ENCODE measurements at regions not wholly inside any gene's neighbourhood (a gene's known extent, or its start where the extent isn't known, plus 50 kb on each side); places are given as distances from the start of the nearest gene placed in this dataset.

- FAIRE-seq: no peak
- Histone ChIP-seq H2BK12ac (ENCODE audit: low read depth, low read length) (no peak overlapping the region), H3K4me3 (ENCODE audit: extremely low read depth in 1 of 4, insufficient read depth in 2 of 4, low read depth in 3 of 4, low read length in 4 of 4) (no peak overlapping the region), H4K5ac (ENCODE audit: insufficient read length, low read depth, low read length) (no peak overlapping the region), H2AK5ac (ENCODE audit: low read depth, low read length) (no peak overlapping the region), H4K20me1 (replicated peaks in 1 of 2; ENCODE audit: control insufficient read depth in 1 of 2, insufficient read depth in 2 of 2, low read length in 2 of 2) (no peaks in the 10 kb centered on the region), H3K79me2 (ENCODE audit: control insufficient read depth in 1 of 2, insufficient read depth in 2 of 2, low read length in 2 of 2) (no peaks in the 10 kb centered on the region), H2AFZ (ENCODE audit: low read length) (no peak overlapping the region; the same call in 1 of the 2 replicates), H2BK120ac (replicated peaks; ENCODE audit: low read depth, low read length) (no peak overlapping the region), H3K18ac (ENCODE audit: extremely low read depth, low read length) (no peak overlapping the region), H3K56ac (replicated peaks; ENCODE audit: insufficient read length, low read depth, low read length) (no peak overlapping the region), H3K4ac (replicated peaks; ENCODE audit: insufficient read length, low read depth, low read length) (no peak overlapping the region), H3K4me1 (replicated peaks in 1 of 4; ENCODE audit: control insufficient read depth in 3 of 4, insufficient read depth in 4 of 4, low read length in 3 of 4) (no peaks in the 10 kb centered on the region; a peak in 1 of 7 replicates), H3K9me3 (ENCODE audit: insufficient read depth in 2 of 2, low read depth in 1 of 2, low read length in 1 of 2) (peaks cover 7 to 11% of the 10 kb centered on the region in 2 experiments; a peak in 3 of 4 replicates), H3K4me2 (ENCODE audit: insufficient read depth in 1 of 2, low read depth in 2 of 2, low read length in 2 of 2) (no peak overlapping the region), H2BK20ac (ENCODE audit: low read length) (no peak overlapping the region), H4K91ac (replicated peaks; ENCODE audit: insufficient read length, low read length) (no peak overlapping the region), H3K27ac (ENCODE audit: low read depth, low read length) (no peak overlapping the region), H3K23me2 (ENCODE audit: low read depth, low read length) (no peaks in the 10 kb centered on the region), H3K9ac (replicated peaks in 1 of 4; ENCODE audit: extremely low read depth in 1 of 4, low read depth in 3 of 4, low read length in 3 of 4) (no peak overlapping the region), H3K14ac (ENCODE audit: insufficient read length) (no peak overlapping the region), H2BK5ac (ENCODE audit: low read depth, low read length) (no peak overlapping the region), H3K23ac (ENCODE audit: insufficient read length) (no peak overlapping the region), H3K36me3 (ENCODE audit: control insufficient read depth in 2 of 4, insufficient read depth in 4 of 4, low read length in 3 of 4) (no peaks in the 10 kb centered on the region), H3K27me3 (replicated peaks in 1 of 4; ENCODE audit: control insufficient read depth in 3 of 4, extremely low read depth in 1 of 4, insufficient read depth in 3 of 4, low read length in 3 of 4) (no peaks in the 10 kb centered on the region), H2BK15ac (ENCODE audit: low read length) (no peak overlapping the region), H4K8ac (ENCODE audit: extremely low read depth, insufficient read depth, low read length) (no peak overlapping the region), H3K79me1 (ENCODE audit: low read depth, low read length) (no peaks in the 10 kb centered on the region)
- no peak for DNase-seq (ENCODE audit: low read depth in 1 of 2, low spot score in 2 of 2)
- POLR2A ChIA-PET (ENCODE audit: partially characterized antibody): no interaction called here
- CTCF ChIA-PET (ENCODE audit: partially characterized antibody): no interaction called here
- WGBS, 2 experiments (ENCODE audit: extremely low coverage in 1 of 2, insufficient coverage in 1 of 2, insufficient read length in 1 of 2, insufficient replicate concordance in 2 of 2, low coverage in 1 of 2, low lambda C conversion rate in 2 of 2, missing lambda C conversion rate in 1 of 2): 92% methylated on average over 2 of the region's 2 CpGs; no CpG with 5 or more reads in 1 of the 2 experiments
- TF ChIP-seq EP300 (IDR thresholded peaks at IDR 0.05; ENCODE audit: borderline replicate concordance in 1 of 2, low read depth in 2 of 2, low read length in 2 of 2): no peak
- TF ChIP-seq KDM5A (IDR thresholded peaks at IDR 0.05; ENCODE audit: low read length): no peak
- no peak for TF ChIP-seq CHD2 (IDR thresholded peaks at IDR 0.05; ENCODE audit: low read length)
- TF ChIP-seq CTCF (IDR thresholded peaks at IDR 0.05; ENCODE audit: control extremely low read depth in 1 of 3, insufficient read depth in 1 of 3, low read depth in 1 of 3, low read length in 3 of 3): no peak
- TF ChIP-seq SP4 (IDR thresholded peaks at IDR 0.05; ENCODE audit: low read length): no peak
Measured at GRCh38 chr5:52648726-52649125, 139.0 kb upstream of the ITGA1 start.

Measured in H1 (cell line).